Right hindlimb (tissue), 1 donor: ENCODE measurements at regions not wholly inside any gene's neighbourhood (a gene's known extent, or its start where the extent isn't known, plus 50 kb on each side); places are given as distances from the start of the nearest gene placed in this dataset.

Source experiments
- DNase-seq: peaks from one replicate; pipeline ENCODE4 v3.0.0-alpha.2; 2018

- no peak for DNase-seq
These were observed 402.1 kb downstream of the ZNF536 start for GRCh38 chr19:30774252-30774766.

- DNase-seq, result no peak
These were observed 390.5 kb downstream of the ZNF536 start for GRCh38 chr19:30762651-30763050.

- no peak for DNase-seq
These were observed 387.8 kb downstream of the ZNF536 start for GRCh38 chr19:30760014-30760413.

- no peak for DNase-seq
These were observed 385.8 kb downstream of the ZNF536 start for GRCh38 chr19:30757837-30758617.

- no peak for DNase-seq
These were observed 385.1 kb downstream of the ZNF536 start for GRCh38 chr19:30757104-30757836.

- no peak for DNase-seq
These were observed 383.4 kb downstream of the ZNF536 start for GRCh38 chr19:30755581-30755980.

GRCh38 chr19:30754162-30754561 lies 382.0 kb downstream of the ZNF536 start:
- no peak for DNase-seq

GRCh38 chr19:30752876-30753275 lies 380.7 kb downstream of the ZNF536 start:
- no peak for DNase-seq

- no peak for DNase-seq
These were observed 380.0 kb downstream of the ZNF536 start for GRCh38 chr19:30752201-30752600.

GRCh38 chr19:30745476-30745985 lies 373.3 kb downstream of the ZNF536 start:
- no peak for DNase-seq

GRCh38 chr19:30744741-30745475 lies 372.7 kb downstream of the ZNF536 start:
- DNase-seq, result no peak

GRCh38 chr19:30743702-30744101 lies 371.5 kb downstream of the ZNF536 start:
- DNase-seq, result no peak

- no peak for DNase-seq
These were observed 370.8 kb downstream of the ZNF536 start for GRCh38 chr19:30743011-30743410.

GRCh38 chr19:30742406-30742938 lies 370.3 kb downstream of the ZNF536 start:
- DNase-seq, result peak; percentile 45

- DNase-seq, result no peak
These were observed 369.4 kb downstream of the ZNF536 start for GRCh38 chr19:30741566-30741965.

- DNase-seq, result peak; percentile 65
These were observed 367.2 kb downstream of the ZNF536 start for GRCh38 chr19:30739394-30739793.

GRCh38 chr19:30738047-30738446 lies 365.9 kb downstream of the ZNF536 start:
- no peak for DNase-seq

- DNase-seq, result no peak
These were observed 362.5 kb downstream of the ZNF536 start for GRCh38 chr19:30734669-30735068.

- DNase-seq, result peak; percentile 69
These were observed 361.8 kb downstream of the ZNF536 start for GRCh38 chr19:30733826-30734550.

GRCh38 chr19:30731591-30731990 lies 359.4 kb downstream of the ZNF536 start:
- DNase-seq, result no peak

- DNase-seq, result no peak
These were observed 357.3 kb downstream of the ZNF536 start for GRCh38 chr19:30729451-30729850.

- no peak for DNase-seq
These were observed 350.6 kb downstream of the ZNF536 start for GRCh38 chr19:30722761-30723160.
